ENCODE measurements at regions not wholly inside any gene's neighbourhood (a gene's known extent, or its start where the extent isn't known, plus 50 kb on each side); places are given as distances from the start of the nearest gene placed in this dataset.

- BruUV-seq (replicated peaks) = no TSS peak
- in situ Hi-C loops (cut with HindIII; ENCODE audit: low pct_unique_long_range_greater_than_20kb, low sequenced_read_pairs) = no loop called here
- CTCF ChIA-PET = interaction anchor here (0.7 kb wide), 1 partner anchor 15 kb away, joined by 7 read pairs; no protein-coding TSS in a partner anchor
Measured at GRCh38 chr3:139095803-139096466, 51.2 kb upstream of the PRR23C start.

GRCh38 chr3:139096670-139097069 lies 52.0 kb upstream of the PRR23C start:
- intact Hi-C loops (cut with micrococcal nuclease; ENCODE audit: unreplicated experiment) (no loop called here), in situ Hi-C loops (cut with HindIII; ENCODE audit: low pct_unique_long_range_greater_than_20kb, low sequenced_read_pairs) (no loop called here)
- H3K27ac ChIP-seq (ENCODE audit: low read length) = no peak overlapping the region
- no TSS peak for BruUV-seq (replicated peaks)
- ChIA-PET POLR2A (interaction anchor here (0.7 kb wide), 1 partner anchor 205 kb away, joined by 4 read pairs; no protein-coding TSS in a partner anchor), CTCF (interaction anchor here (0.7 kb wide), 1 partner anchor 15 kb away, joined by 7 read pairs; no protein-coding TSS in a partner anchor)
- 0 out of 2 replicates have a peak, but pooled peaks cover 2% of the 10 kb centered on the region for H3K27me3 ChIP-seq (ENCODE audit: control insufficient read depth, insufficient read depth, low read length)
- no peaks in the 10 kb centered on the region for H3K36me3 ChIP-seq (ENCODE audit: control insufficient read depth, insufficient read depth, low read length)
- no peak overlapping the region for H3K4me3 ChIP-seq (ENCODE audit: low read depth in 2 of 2, low read length in 2 of 2)
- no peaks in the 10 kb centered on the region for H3K9me3 ChIP-seq (ENCODE audit: control insufficient read depth, insufficient read depth, low read depth, low read length)
- no peak for ATAC-seq
- no peak for DNase-seq (ENCODE audit: low read depth, low spot score)
- H3K4me1 ChIP-seq (ENCODE audit: control insufficient read depth, insufficient read depth, low read length) = no peaks in the 10 kb centered on the region
- TF ChIP-seq CTCF (IDR thresholded peaks at IDR 0.05) (no peak), SIN3A (IDR thresholded peaks at IDR 0.05; ENCODE audit: borderline replicate concordance, insufficient read depth, low read depth, low read length) (no peak), REST (IDR thresholded peaks at IDR 0.05; ENCODE audit: insufficient read depth in 1 of 2, low read depth in 2 of 2, low read length in 1 of 2) (no peak), POLR2AphosphoS5 (IDR thresholded peaks at IDR 0.05; ENCODE audit: low read depth, low read length) (no peak), TCF7L2 (IDR thresholded peaks at IDR 0.05; ENCODE audit: low read depth, low read length) (no peak)

More at GRCh38 chr3:139095803-139096466, 51.2 kb upstream of the PRR23C start:
- no peak overlapping the region for H3K27ac ChIP-seq (ENCODE audit: low read length)
- POLR2A ChIA-PET = no interaction called here
- no peak for TF ChIP-seq CTCF (IDR thresholded peaks at IDR 0.05)
- no peak for TF ChIP-seq SIN3A (IDR thresholded peaks at IDR 0.05; ENCODE audit: borderline replicate concordance, insufficient read depth, low read depth, low read length)
- TF ChIP-seq TCF7L2 (IDR thresholded peaks at IDR 0.05; ENCODE audit: low read depth, low read length) = no peak
- TF ChIP-seq POLR2AphosphoS5 (IDR thresholded peaks at IDR 0.05; ENCODE audit: low read depth, low read length) = no peak
- no peak for TF ChIP-seq REST (IDR thresholded peaks at IDR 0.05; ENCODE audit: insufficient read depth in 1 of 2, low read depth in 2 of 2, low read length in 1 of 2)
- no peaks in the 10 kb centered on the region for H3K36me3 ChIP-seq (ENCODE audit: control insufficient read depth, insufficient read depth, low read length)
- intact Hi-C loops (cut with micrococcal nuclease; ENCODE audit: unreplicated experiment) = no loop called here
- no peaks in the 10 kb centered on the region for H3K9me3 ChIP-seq (ENCODE audit: control insufficient read depth, insufficient read depth, low read depth, low read length)
- DNase-seq (ENCODE audit: low read depth, low spot score) (no peak), ATAC-seq (peak; percentile 15; the same call in 1 of the 2 replicates)
- 0 out of 2 replicates have a peak, but pooled peaks cover 2% of the 10 kb centered on the region for H3K27me3 ChIP-seq (ENCODE audit: control insufficient read depth, insufficient read depth, low read length)
- no peak overlapping the region for H3K4me3 ChIP-seq (ENCODE audit: low read depth in 2 of 2, low read length in 2 of 2)
- no peaks in the 10 kb centered on the region for H3K4me1 ChIP-seq (ENCODE audit: control insufficient read depth, insufficient read depth, low read length)

Measured in Panc1 (cell line).